PC-3 (cell line): ENCODE measurements at regions not wholly inside any gene's neighbourhood (a gene's known extent, or its start where the extent isn't known, plus 50 kb on each side); places are given as distances from the start of the nearest gene placed in this dataset.

Source experiments
- ATAC-seq: fragments of 200-7000 bp; cut with Tn5 transposase; 2 replicates; pipeline ENCODE4 v1.9.1; 2020; ENCODE audit warnings: mild to moderate bottlenecking, moderate library complexity
- BruUV-seq: library from RNA; stranded (reverse); fragments of 400-500 nt; replicated peaks from 2 replicates; lab custom pipeline; 2021; lab: Mats Ljungman, UMichigan
- CTCF ChIA-PET: fragments of 300-600 bp; sonication (Branson Sonifier 250); formaldehyde crosslinking; loops from one replicate; lab custom pipeline; 2022; ENCODE audit warnings: antibody characterized with exemption; lab: Charles Lee
- POLR2A ChIA-PET: fragments of 300-600 bp; sonication (Branson Sonifier 250); formaldehyde crosslinking; loops from one replicate; lab custom pipeline; 2022; ENCODE audit warnings: antibody characterized with exemption; ENCODE audit not compliant: unreplicated experiment; lab: Charles Lee
- DNase-seq: peaks from one replicate; pipeline ENCODE4 v3.0.0-alpha.2; 2015
- H2AFZ ChIP-seq: fragments of 300-600 bp; sonication (generic); 2 replicates; pipeline ENCODE4 v1.6.0; 2016; ENCODE audit warnings: antibody characterized with exemption, low read length
- H3F3A ChIP-seq: fragments of 300-600 bp; sonication (generic); one replicate; pipeline ENCODE4 v1.6.0; 2017; ENCODE audit warnings: antibody characterized with exemption, low read length, control low read depth, mild to moderate bottlenecking; ENCODE audit not compliant: unreplicated experiment
- H3K27ac ChIP-seq: fragments of 300-600 bp; sonication (generic); 2 replicates; pipeline ENCODE4 v1.5.1; 2016; ENCODE audit warnings: mild to moderate bottlenecking, low read length
- H3K27me3 ChIP-seq: fragments of 300-600 bp; sonication (generic); 2 replicates; pipeline ENCODE4 v1.6.1; 2016; ENCODE audit warnings: low read length, mixed read lengths
- H3K36me3 ChIP-seq: fragments of 300-600 bp; sonication (generic); 2 replicates; pipeline ENCODE4 v1.6.1; 2016; ENCODE audit warnings: low read depth, mixed run types, low read length, mixed read lengths
- H3K4me1 ChIP-seq: fragments of 300-600 bp; sonication (generic); 2 replicates; pipeline ENCODE4 v1.5.1; 2016; ENCODE audit warnings: low read length; ENCODE audit not compliant: insufficient read depth
- H3K4me2 ChIP-seq: fragments of 300-600 bp; sonication (generic); 2 replicates; pipeline ENCODE4 v1.6.0; 2016; ENCODE audit warnings: low read length
- H3K4me3 ChIP-seq: fragments of 300-600 bp; sonication (generic); 2 replicates; pipeline ENCODE4 v1.5.1; 2016; ENCODE audit warnings: mild to moderate bottlenecking, low read length, mixed read lengths
- H3K79me2 ChIP-seq: fragments of 300-600 bp; sonication (generic); 2 replicates; pipeline ENCODE4 v1.6.1; 2017; ENCODE audit warnings: low read length, mixed read lengths
- H3K9ac ChIP-seq: fragments of 300-600 bp; sonication (generic); 2 replicates; pipeline ENCODE4 v1.6.0; 2016; ENCODE audit warnings: mild to moderate bottlenecking, low read length
- H3K9me2 ChIP-seq: fragments of 300-600 bp; sonication (generic); replicated peaks from 2 replicates; pipeline ENCODE4 v1.6.1; 2016; ENCODE audit warnings: mixed run types, low read length, mixed read lengths
- H3K9me3 ChIP-seq: fragments of 300-600 bp; sonication (generic); 2 replicates; pipeline ENCODE4 v1.6.1; 2016; ENCODE audit warnings: low read length, mixed read lengths
- H4K20me1 ChIP-seq: fragments of 300-600 bp; sonication (generic); 2 replicates; pipeline ENCODE4 v1.6.1; 2016; ENCODE audit warnings: low read length, mixed read lengths
- CTCF ChIP-seq: fragments of 300-600 bp; sonication (generic); conservative IDR thresholded peaks from 2 replicates; pipeline ENCODE4 v1.5.1; 2017; ENCODE audit warnings: antibody characterized with exemption, low read depth, mild to moderate bottlenecking, low read length
- EZH2 ChIP-seq: fragments of 300-600 bp; sonication (generic); IDR thresholded peaks from one replicate; pipeline ENCODE4 v1.6.1; 2017; ENCODE audit warnings: antibody characterized with exemption, mild to moderate bottlenecking, low read length; ENCODE audit not compliant: unreplicated experiment
- EZH2phosphoT487 ChIP-seq: fragments of 300-600 bp; sonication (generic); IDR thresholded peaks from 2 replicates; pipeline ENCODE4 v1.6.1; 2018; ENCODE audit warnings: mild to moderate bottlenecking, antibody characterized with exemption, low read length, borderline replicate concordance
- intact Hi-C: fragments of 100-400 bp; cut with micrococcal nuclease; formaldehyde crosslinking; loops from 2 replicates; pipeline ENCODE4 v1.9.0; 2023

DNA sequence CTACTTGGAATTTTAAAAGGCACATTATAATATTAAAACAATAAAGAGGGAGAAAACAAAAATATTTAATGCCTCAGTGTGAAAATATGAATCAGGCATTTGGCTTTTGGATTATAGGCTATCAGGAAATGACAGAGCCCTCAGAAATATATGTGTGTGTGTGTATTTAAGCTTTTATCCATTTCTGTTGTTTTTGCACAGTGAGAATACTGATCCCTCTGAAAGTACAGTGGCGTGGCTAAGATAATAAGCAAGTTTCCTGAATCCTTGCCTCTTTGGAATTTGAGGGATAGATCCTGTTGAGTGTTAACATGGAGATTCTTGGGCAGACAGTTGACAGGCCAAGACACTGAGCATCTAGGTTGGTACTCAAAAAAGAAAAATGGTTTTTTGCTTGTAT lies 234.8 kb upstream of the ZBTB20 start:
- no TSS peak for BruUV-seq
- Histone ChIP-seq H2AFZ (no peak overlapping the region), H3K36me3 (no peaks in the 10 kb centered on the region), H3K27ac (no peak overlapping the region), H3K9me3 (no peaks in the 10 kb centered on the region), H3K79me2 (no peaks in the 10 kb centered on the region), H4K20me1 (no peaks in the 10 kb centered on the region), H3K27me3 (0 out of 2 replicates have a peak, but pooled peaks cover 8% of the 10 kb centered on the region), H3K4me2 (no peak overlapping the region), H3F3A (no peaks in the 10 kb centered on the region), H3K9ac (no peak overlapping the region), H3K9me2 (no peaks in the 10 kb centered on the region), H3K4me1 (no peaks in the 10 kb centered on the region), H3K4me3 (no peak overlapping the region)
- TF ChIP-seq EZH2: no peak
- no peak for TF ChIP-seq EZH2phosphoT487
- TF ChIP-seq CTCF: no peak
- CTCF ChIA-PET: no interaction called here
- POLR2A ChIA-PET: no interaction called here
- no peak for DNase-seq
- ATAC-seq: no peak
- intact Hi-C loops: no loop called here

DNA sequence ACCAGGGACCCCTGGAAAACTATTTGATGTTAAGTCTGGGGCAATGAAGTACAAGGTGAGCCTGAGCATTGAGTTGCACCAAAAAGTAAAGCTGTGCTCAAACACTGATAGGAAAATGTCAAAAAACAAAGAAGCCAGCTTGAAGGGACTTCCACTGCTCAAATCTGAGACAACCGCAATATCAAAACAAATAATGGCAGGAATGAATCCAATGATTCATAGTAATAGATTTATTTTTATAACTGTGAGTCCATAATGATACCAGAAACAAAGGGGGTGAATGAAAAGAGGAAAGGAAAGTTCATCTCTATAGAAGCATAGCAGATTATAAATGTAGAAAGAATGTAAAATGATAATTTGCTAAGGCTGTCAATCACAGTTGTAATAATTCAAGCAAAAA lies 237.3 kb upstream of the ZBTB20 start:
- Histone ChIP-seq H3K9me2 (no peaks in the 10 kb centered on the region), H3F3A (no peaks in the 10 kb centered on the region), H3K79me2 (no peaks in the 10 kb centered on the region), H2AFZ (no peak overlapping the region), H4K20me1 (no peaks in the 10 kb centered on the region), H3K4me2 (no peak overlapping the region), H3K9ac (no peak overlapping the region), H3K9me3 (no peaks in the 10 kb centered on the region), H3K4me1 (no peaks in the 10 kb centered on the region), H3K36me3 (no peaks in the 10 kb centered on the region), H3K4me3 (no peak overlapping the region), H3K27ac (no peak overlapping the region), H3K27me3 (0 out of 2 replicates have a peak, but pooled peaks cover 8% of the 10 kb centered on the region)
- intact Hi-C loops: no loop called here
- ATAC-seq (no peak), DNase-seq (no peak)
- TF ChIP-seq CTCF: no peak
- CTCF ChIA-PET: no interaction called here
- POLR2A ChIA-PET: no interaction called here
- no TSS peak for BruUV-seq

GRCh38 chr3:115385774-115386730 lies 237.3 kb upstream of the GAP43 start:
- no peak for ATAC-seq
- BruUV-seq: no TSS peak
- TF ChIP-seq EZH2phosphoT487: no peak

More at GRCh38 chr3:115385774-115386730, 237.3 kb upstream of the GAP43 start:
- Histone ChIP-seq H3K27me3 (0 out of 2 replicates have a peak, but pooled peaks cover 8% of the 10 kb centered on the region), H3K27ac (no peak overlapping the region), H3K4me3 (no peak overlapping the region), H2AFZ (no peak overlapping the region), H3K9me2 (no peaks in the 10 kb centered on the region), H3K4me1 (no peaks in the 10 kb centered on the region), H3K36me3 (no peaks in the 10 kb centered on the region), H3K9me3 (no peaks in the 10 kb centered on the region), H4K20me1 (no peaks in the 10 kb centered on the region), H3K9ac (no peak overlapping the region), H3F3A (no peaks in the 10 kb centered on the region), H3K79me2 (no peaks in the 10 kb centered on the region), H3K4me2 (no peak overlapping the region)
- intact Hi-C loops: no loop called here
- ChIA-PET POLR2A (no interaction called here), CTCF (no interaction called here)
- DNase-seq: no peak
